DOHH2 (cell line): ENCODE measurements at regions not wholly inside any gene's neighbourhood (a gene's known extent, or its start where the extent isn't known, plus 50 kb on each side); places are given as distances from the start of the nearest gene placed in this dataset.

Experiments used
- H3F3A ChIP-seq: fragments of 200-600 bp; sonication (generic), shearing (Covaris generic); 2 replicates; pipeline ENCODE4 v1.6.0; 2016; ENCODE audit warnings: antibody characterized with exemption, mild to moderate bottlenecking; ENCODE audit not compliant: control insufficient read depth, insufficient read depth
- H3K27ac ChIP-seq: fragments of 200-600 bp; sonication (generic); 2 replicates; pipeline ENCODE4 v1.5.1; 2014; ENCODE audit warnings: low read depth, mild to moderate bottlenecking, low read length, moderate library complexity
- H3K27me3 ChIP-seq: fragments of 200-600 bp; sonication (generic); 2 replicates; pipeline ENCODE4 v1.6.1; 2014; ENCODE audit warnings: mild to moderate bottlenecking, low read length, mixed read lengths; ENCODE audit not compliant: control insufficient read depth
- H3K36me3 ChIP-seq: fragments of 200-600 bp; sonication (generic); 2 replicates; pipeline ENCODE4 v1.6.1; 2014; ENCODE audit warnings: mild to moderate bottlenecking, low read length, moderate library complexity, mixed read lengths; ENCODE audit not compliant: control insufficient read depth
- H3K4me1 ChIP-seq: fragments of 200-600 bp; sonication (generic); 2 replicates; pipeline ENCODE4 v1.6.1; 2014; ENCODE audit warnings: mild to moderate bottlenecking, low read length, mixed read lengths; ENCODE audit not compliant: control insufficient read depth
- H3K4me2 ChIP-seq: fragments of 200-600 bp; sonication (generic); 2 replicates; pipeline ENCODE4 v1.6.0; 2014; ENCODE audit warnings: mild to moderate bottlenecking, low read length, moderate library complexity
- H3K4me3 ChIP-seq: fragments of 200-600 bp; sonication (generic); 2 replicates; pipeline ENCODE4 v1.5.1; 2014; ENCODE audit warnings: mild to moderate bottlenecking, low read length, mixed read lengths
- H3K79me2 ChIP-seq: fragments of 200-600 bp; sonication (generic); 2 replicates; pipeline ENCODE4 v1.6.1; 2014; ENCODE audit warnings: mild to moderate bottlenecking, low read length, mixed read lengths; ENCODE audit not compliant: control insufficient read depth
- H3K9me2 ChIP-seq: fragments of 200-600 bp; sonication (generic); replicated peaks from 2 replicates; pipeline ENCODE4 v1.6.1; 2014; ENCODE audit warnings: mild to moderate bottlenecking, low read length, mixed read lengths; ENCODE audit not compliant: control insufficient read depth
- H3K9me3 ChIP-seq: fragments of 200-600 bp; sonication (generic); 2 replicates; pipeline ENCODE4 v1.6.1; 2014; ENCODE audit warnings: antibody characterized with exemption, low read length, mixed read lengths; ENCODE audit not compliant: control insufficient read depth, insufficient read depth
- H4K20me1 ChIP-seq: fragments of 200-600 bp; sonication (generic); 2 replicates; pipeline ENCODE4 v1.6.0; 2014; ENCODE audit warnings: low read depth, mild to moderate bottlenecking, antibody characterized with exemption, low read length, moderate library complexity; ENCODE audit not compliant: control insufficient read depth, insufficient read depth
- CTCF ChIP-seq: fragments of 200-600 bp; sonication (generic); IDR thresholded peaks from one replicate; pipeline ENCODE4 v1.5.1; 2014; ENCODE audit warnings: antibody characterized with exemption, mild to moderate bottlenecking, low read depth, low read length; ENCODE audit not compliant: poor library complexity, severe bottlenecking
- EZH2phosphoT487 ChIP-seq: fragments of 200-600 bp; sonication (generic); IDR thresholded peaks from 2 replicates; pipeline ENCODE4 v1.6.1; 2017; ENCODE audit warnings: borderline replicate concordance, mild to moderate bottlenecking, antibody characterized with exemption, low read length, moderate library complexity, mixed read lengths

GRCh38 chr2:15762449-15762848 lies 170.8 kb downstream of the DDX1 start:
- Histone ChIP-seq H3K4me3 (no peak overlapping the region), H3K4me1 (no peaks in the 10 kb centered on the region)

GRCh38 chr2:15763106-15763821 lies 171.6 kb downstream of the DDX1 start:
- Histone ChIP-seq H3K27ac (no peak overlapping the region), H3F3A (no peaks in the 10 kb centered on the region), H3K9me3 (no peaks in the 10 kb centered on the region), H3K27me3 (no peaks in the 10 kb centered on the region), H3K9me2 (no peaks in the 10 kb centered on the region), H4K20me1 (no peaks in the 10 kb centered on the region), H3K4me1 (no peaks in the 10 kb centered on the region), H3K79me2 (no peaks in the 10 kb centered on the region), H3K4me3 (no peak overlapping the region), H3K4me2 (no peak overlapping the region), H3K36me3 (no peaks in the 10 kb centered on the region)
- TF ChIP-seq CTCF, result no peak
- no peak for TF ChIP-seq EZH2phosphoT487

More at GRCh38 chr2:15762449-15762848, 170.8 kb downstream of the DDX1 start:
- no peaks in the 10 kb centered on the region for H3K9me2 ChIP-seq
- no peaks in the 10 kb centered on the region for H3K36me3 ChIP-seq
- H3K4me2 ChIP-seq, result no peak overlapping the region
- H3K9me3 ChIP-seq, result no peaks in the 10 kb centered on the region
- TF ChIP-seq EZH2phosphoT487 (no peak), CTCF (no peak)
- H4K20me1 ChIP-seq, result no peaks in the 10 kb centered on the region
- no peaks in the 10 kb centered on the region for H3F3A ChIP-seq
- H3K27me3 ChIP-seq, result no peaks in the 10 kb centered on the region
- no peak overlapping the region for H3K27ac ChIP-seq
- no peaks in the 10 kb centered on the region for H3K79me2 ChIP-seq

GRCh38 chr2:15763822-15764682 lies 172.4 kb downstream of the DDX1 start:
- H3K27ac ChIP-seq, result no peak overlapping the region
- no peaks in the 10 kb centered on the region for H3K9me3 ChIP-seq
- H3K4me2 ChIP-seq, result no peak overlapping the region
- H4K20me1 ChIP-seq, result no peaks in the 10 kb centered on the region
- H3K9me2 ChIP-seq, result no peaks in the 10 kb centered on the region
- TF ChIP-seq CTCF (no peak), EZH2phosphoT487 (no peak)
- no peaks in the 10 kb centered on the region for H3K36me3 ChIP-seq
- H3K27me3 ChIP-seq, result no peaks in the 10 kb centered on the region
- H3K4me1 ChIP-seq, result no peaks in the 10 kb centered on the region
- H3K4me3 ChIP-seq, result no peak overlapping the region
- H3K79me2 ChIP-seq, result no peaks in the 10 kb centered on the region
- no peaks in the 10 kb centered on the region for H3F3A ChIP-seq
